Stimulated activated CD4-positive, alpha-beta T cell treated with anti-CD3 and anti-CD28 coated beads, TNF-alpha, amount 100 ng/mL, for 1 hour (primary cell): ENCODE measurements at regions not wholly inside any gene's neighbourhood (a gene's known extent, or its start where the extent isn't known, plus 50 kb on each side); places are given as distances from the start of the nearest gene placed in this dataset.

Experiments
- DNase-seq, 3 donors: peaks; one replicate each; pipeline ENCODE4 v3.0.0-alpha.2; 2020; ENCODE audit warnings: low read depth in 3 of 3, low spot score in 1 of 3

DNA sequence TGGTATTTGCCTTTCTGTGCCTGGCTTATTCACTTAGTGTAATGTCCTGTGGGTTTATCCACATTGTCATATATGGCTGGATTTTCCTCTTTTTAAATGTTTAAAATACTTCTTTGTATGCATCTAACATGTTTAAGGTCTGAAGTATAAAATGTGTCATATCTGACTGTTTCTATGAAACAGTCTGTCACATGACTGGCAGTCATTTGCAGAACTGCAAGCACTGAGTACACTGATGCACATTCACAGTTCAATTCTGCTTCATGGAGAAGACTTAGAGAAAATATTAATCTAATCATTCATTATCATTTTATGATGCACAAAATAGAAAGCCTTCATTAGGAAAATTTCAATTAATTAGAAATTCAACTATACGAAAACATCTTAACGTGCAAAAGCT, 119.7 kb upstream of the PRSS58 start:
- no peak for DNase-seq

DNA sequence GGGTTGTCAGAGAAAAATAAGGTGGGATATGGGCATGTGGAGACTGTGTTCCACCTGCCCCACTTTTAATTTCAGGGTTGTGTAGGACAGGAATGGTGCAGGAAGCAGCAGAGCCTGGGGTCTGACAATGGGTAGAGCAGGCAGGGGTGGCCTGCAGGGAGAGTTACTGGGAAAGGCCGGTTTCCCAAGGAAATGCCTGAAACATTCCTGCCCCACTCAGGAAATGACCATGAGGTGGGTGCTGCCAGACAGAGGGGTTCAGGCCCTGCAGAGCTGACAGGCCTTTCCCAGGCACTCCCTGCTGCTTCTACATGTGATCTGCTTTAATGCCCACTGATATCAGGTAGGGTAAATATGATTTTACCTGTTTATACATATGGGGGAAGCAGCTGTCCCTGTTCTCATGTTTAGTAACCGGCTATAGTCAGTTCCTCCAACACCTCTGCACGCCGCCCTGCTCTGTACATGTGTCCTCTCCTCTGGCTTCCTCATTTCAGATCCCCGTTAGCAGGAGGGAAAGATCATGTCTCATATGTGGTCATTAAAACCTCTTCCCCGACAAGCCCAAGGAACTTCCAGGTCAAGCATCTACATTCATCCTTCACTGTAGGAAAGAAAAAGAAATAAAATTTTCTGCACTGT, 118.6 kb upstream of the PRSS58 start:
- no peak for DNase-seq

DNA sequence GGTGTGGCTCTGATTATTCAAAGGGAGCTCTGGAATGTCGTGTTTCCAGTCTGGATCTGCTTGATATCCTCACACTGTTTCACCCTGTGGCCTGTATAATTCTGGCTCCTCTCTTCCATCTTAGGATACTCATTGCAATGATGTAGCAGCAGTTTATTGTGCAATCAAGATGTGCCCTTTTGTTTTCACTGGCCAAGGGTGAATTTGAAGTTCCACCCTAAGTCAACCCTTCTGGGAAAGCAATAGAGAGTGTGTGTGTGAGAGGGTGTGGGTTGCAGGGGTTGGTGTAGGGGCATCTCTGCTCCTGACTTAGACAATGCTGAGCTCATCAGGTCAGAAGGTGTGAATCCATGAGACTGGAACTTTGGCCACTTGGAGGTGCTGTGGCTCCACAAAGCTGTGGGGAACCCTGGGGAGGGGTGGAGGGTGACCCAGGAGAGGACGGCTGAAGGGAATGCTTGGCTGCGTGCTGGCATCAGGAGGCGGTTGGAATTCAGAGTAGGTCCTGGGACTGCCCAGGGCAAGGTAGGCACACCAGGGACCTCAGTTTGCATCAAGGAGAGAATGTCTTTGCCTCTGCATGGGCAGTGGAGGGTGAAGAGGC, 118.0 kb upstream of the PRSS58 start:
- no peak for DNase-seq

DNA sequence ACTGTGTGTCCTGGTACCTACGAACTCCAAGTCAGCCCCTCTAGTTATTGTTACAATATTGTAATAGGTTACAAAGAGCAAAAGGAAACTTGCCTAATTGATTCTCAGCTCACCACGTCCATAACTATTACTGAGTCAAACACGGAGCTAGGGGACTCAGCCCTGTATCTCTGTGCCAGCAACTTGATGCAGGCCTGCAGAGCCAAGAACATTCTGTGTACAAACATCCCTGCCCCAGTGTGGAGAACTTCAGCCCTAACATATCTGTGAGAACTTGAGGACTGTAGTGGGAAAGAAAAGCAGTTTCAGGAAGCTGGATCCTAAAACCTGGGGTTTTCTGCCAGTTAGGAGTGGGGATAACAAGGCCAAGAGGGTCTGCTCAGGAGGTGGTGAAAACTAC, 114.9 kb upstream of the PRSS58 start:
- no peak for DNase-seq

DNA sequence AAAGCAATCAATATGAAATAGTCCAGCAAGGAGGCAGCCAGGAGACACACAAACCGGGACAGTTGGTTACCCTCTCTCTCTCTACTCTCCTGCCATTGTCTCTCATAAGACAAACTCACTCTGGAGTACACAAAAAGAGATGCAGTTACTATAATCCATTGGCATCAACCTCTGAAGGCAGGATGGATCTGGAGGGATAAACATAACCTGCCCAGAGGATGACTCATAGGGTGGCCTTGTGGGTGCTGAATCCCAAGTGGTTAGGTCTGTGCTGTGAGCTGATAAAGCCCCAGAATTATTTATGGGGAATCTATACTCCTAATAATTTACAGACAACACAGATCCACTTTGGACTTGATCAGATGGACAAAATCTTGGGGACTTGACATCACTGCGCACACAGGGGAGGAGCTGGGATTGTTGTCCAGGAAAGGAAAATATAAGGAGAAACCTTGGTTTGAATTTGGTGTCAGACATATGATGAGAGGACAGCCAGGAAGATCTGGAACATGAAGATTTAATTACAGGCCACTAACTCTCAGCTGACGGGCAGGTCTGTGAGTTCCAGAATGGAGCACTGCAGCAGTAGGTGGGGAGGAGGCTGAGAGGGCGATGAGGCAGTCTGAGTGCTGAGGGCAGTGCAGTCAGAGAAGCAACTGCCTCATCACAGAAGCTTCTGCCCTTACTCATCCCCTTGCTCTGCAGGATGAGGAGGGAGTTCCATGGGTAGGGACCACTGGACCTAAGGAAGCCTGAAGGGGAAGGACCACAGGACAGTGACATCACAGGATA, 113.9 kb upstream of the PRSS58 start:
- DNase-seq = no peak

DNA sequence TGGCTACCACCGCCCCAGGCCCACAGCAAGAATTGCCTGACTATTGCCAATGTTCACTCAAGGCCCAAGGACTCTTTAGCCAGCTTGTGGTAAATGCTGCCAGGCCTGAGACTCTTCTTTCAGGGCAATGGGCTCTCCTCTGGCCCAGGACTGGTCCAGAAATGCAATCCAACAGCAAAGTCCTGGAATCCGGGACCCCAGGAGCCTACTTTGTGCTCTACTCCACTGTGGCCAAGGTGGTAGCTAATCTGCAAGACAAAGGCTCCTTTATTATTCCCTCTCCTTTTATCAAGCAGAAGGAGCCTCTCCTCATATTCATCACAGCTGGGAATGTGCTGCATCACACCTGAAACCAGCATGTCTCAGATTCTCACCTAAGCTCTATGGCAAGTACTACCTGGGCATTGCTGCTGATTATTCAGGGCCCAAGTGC, 107.6 kb upstream of the PRSS58 start:
- DNase-seq = no peak

DNA sequence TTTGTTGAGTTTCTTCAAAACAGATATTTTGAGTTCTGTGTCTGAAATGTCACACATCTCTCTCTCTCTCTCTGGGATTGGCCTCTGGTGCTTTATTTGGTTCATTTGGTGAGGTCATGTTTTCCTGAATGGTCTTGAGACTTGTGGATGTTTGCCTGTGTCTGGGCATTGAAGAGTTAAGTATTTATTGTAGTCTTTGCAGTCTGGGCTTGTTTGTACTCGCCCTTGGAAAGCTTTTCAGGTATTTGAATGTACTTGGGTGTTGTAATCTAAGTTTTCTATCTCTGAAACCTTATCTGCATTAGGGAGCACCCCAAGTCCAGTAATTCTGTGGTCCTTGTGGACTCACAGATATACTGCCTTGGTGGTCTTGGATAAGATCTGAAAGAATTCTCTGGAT, 106.7 kb upstream of the PRSS58 start:
- no peak for DNase-seq

DNA sequence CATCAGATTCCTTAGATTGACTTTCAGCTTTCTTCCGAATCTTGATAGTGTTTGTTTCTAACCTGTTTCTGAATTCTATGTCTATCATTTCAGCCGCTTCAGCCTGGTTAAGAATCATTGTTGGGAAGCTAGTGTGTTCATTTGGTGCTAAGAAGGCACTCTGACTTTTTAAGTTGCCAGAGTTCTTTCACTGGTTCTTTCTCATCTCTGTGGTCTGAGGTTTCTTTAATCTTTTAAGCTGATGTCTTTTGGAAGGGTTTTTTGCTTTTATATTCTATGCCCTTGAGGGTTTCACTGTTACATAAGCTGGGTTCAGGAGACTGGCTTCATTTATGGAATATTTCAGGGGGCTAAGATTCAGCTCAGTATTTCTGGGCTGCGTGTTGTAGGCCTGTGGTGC, 104.5 kb upstream of the PRSS58 start:
- no peak for DNase-seq

DNA sequence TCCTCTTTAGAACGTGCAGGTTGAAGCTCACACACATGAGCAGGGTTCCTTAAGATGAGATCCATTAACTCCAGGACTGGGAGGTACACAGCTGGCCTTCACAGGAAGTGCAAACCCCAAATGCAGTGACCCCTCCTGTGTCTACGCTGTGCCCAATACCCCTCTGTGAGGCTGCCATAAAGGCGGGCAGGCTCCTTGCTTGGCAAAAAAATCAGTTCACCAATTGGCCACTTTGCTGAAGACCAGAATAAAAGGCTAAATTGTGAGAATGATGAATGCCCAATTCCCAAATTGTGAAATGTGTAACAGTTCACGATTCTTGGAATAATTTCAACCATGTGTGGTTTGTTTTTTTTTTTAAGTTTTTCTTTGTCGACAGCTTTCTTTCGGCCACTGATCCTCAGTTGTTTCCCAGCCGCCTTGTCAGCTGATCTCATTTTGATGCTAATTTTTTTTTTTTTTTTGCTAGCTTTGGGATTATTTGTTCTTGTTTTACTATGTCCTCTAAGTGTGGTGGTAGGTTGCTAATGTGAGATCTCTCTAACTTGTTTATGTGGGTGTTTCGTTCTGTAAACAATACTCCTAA, 101.9 kb upstream of the PRSS58 start:
- no peak for DNase-seq

DNA sequence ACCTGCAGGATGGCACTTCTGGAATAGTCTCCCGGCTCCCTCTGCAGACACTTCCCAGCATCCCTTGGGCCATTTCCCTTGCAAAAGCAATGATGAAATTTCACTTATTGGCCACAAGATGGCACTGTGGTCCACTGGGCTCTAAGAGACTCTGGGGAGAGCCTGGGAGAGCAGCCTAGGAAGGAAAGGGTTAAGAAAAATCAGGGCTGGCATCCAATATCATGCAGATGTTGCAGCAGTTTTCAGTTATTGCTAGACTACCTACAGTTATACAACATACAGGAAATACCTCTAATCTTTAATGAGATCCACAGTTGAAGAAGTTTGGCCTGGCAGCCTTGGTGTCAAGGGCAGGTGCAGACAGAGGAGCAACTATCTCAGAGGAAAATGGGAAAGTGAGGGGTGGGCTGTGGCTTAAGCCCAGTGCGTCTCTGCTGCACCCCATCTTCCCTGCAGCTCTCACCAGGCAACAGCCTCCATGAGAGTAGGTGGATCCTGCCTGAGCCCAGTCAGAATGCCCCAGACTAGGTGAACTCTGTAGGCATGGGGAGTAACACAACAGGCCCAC, 100.2 kb upstream of the PRSS58 start:
- no peak for DNase-seq

DNA sequence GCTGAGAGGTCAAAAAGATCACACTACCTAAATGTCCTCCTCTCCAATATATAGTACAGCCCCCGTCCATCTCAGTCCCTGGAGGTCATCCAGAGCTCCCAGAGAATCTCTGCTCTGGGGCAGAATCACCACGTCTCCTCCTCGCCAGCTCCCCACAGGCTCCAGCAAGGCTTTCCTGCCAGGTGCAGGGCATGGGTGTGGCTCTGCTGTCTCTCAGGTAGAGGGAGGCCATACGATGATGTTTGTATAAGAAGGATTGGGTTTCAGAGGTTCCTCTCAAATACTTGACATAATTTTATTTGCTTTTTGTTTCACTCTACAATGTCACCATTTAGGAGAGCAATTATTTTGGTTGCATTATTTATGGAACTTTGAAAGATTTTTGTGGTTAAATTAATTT, 98.3 kb upstream of the PRSS58 start:
- no peak for DNase-seq

DNA sequence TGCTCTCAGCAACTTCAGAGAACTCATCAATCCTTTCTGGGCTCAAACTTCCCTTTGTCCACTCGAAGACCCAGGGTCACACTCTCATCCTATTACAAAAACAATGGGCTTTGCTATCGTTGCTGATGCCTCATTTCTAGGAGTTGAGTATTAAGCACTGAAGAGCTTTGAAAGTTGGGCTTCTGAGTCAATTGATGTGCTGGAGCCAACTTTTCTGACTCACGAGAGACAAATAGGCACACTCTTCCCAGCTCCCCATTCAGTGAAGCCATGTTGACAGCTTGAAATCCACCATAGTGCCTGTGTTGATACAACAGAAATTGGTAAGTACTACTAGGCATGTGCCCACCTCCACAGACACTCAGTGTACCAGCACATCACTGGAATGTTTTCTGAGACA, 97.5 kb upstream of the PRSS58 start:
- DNase-seq = no peak

DNA sequence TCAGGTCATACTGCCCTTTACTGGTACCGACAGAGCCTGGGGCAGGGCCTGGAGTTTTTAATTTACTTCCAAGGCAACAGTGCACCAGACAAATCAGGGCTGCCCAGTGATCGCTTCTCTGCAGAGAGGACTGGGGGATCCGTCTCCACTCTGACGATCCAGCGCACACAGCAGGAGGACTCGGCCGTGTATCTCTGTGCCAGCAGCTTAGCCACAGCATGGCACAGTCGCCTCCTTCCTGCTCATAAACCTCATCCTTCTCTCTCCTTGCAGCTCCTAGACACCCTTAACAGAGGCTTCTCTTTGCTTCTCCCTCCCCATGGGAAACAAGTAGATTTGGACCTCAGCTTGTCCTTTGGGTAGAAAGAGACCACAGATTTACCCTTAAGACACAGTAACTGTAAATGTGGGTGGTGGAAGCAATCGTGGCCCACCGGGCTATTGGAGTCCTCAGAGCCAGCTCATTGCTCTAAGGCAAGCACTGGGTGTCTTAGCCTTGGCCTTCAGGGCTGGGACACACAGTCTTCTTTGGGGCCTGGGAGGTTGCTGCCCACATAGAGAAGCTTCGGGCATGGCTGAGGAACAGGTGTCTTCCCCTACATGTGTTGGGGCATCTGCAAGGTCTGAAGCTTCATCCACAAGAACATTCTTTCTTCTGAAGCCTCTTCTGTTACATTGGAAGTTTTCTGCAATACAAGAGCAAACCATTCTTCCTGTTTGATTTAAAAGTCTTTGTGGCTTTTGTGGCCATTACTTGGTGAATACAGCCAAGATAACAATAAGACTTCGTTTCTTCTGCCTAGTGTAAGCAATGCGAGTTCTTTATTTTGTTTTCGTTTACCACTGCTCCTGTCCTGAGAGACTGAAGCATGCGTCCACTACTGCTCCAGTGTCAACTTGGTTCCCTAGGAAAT, 95.5 kb upstream of the PRSS58 start:
- DNase-seq = no peak

DNA sequence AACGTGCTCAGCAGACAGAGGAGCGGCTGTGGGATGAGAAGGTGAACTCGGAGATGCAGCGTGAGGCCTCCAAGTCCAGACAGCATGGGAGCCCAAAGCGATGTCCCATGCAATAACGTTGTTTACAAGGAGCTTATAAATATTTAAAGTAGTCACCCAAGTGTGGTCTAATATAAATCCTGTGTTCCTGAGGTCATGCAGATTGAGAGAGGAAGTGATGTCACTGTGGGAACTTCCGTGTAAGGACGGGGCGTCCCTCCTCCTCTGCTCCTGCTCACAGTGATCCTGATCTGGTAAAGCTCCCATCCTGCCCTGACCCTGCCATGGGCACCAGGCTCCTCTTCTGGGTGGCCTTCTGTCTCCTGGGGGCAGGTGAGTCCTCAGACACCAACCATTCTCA, 94.7 kb upstream of the PRSS58 start:
- DNase-seq = no peak

DNA sequence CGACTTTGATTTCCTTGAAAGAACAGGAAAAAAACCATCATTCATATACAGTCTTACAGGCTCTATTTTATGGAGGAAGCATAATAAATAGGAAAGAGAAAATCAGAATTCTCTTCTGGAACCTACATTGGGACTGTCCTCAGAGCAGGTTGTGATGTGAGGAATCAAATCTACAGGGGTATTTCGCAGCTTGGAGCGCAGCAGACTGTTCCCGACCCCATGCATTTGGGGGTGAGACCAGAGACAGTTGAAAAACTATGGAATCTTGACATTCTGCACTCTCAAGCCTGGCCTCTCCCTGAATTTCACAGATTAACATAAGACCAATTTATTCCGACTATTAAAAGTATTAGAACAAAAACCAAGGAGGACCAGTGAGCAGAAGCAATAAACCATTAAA, 93.3 kb upstream of the PRSS58 start:
- no peak for DNase-seq

DNA sequence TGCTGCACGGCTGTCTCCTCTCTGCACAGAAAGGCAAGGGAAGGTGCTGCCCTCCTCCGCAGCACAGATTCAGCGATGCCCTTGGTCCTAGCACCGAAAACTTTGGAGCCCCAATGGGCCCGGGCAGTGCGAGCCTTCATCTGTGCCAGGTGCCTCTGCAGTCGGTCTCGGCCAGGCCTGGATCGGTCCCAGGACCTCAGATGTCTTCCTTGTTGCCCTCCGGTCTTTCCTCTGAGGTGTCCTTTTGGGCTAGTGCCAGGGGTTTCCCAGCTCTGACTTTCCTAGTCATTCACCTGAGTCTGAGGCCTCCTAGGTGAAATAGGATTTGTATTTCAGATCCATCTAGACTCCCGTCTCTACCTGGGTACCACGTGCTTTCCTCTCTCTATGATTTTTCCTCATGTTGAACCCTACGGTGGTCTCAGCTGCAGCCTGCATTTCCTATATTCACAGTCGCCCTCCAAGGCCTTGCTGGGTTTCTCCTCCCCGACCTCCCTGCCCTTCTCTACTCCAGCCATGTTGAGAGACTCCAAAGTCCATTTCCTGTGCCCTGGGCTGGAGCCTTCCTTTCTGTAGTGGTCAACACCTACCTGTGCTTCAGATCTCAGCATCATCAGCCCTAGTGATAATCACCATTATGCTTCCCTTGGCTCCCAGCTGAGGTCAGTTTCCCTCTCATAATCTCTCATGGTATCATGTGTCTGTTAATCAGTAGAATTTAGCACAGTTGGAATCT, 92.0 kb upstream of the PRSS58 start:
- DNase-seq = no peak

DNA sequence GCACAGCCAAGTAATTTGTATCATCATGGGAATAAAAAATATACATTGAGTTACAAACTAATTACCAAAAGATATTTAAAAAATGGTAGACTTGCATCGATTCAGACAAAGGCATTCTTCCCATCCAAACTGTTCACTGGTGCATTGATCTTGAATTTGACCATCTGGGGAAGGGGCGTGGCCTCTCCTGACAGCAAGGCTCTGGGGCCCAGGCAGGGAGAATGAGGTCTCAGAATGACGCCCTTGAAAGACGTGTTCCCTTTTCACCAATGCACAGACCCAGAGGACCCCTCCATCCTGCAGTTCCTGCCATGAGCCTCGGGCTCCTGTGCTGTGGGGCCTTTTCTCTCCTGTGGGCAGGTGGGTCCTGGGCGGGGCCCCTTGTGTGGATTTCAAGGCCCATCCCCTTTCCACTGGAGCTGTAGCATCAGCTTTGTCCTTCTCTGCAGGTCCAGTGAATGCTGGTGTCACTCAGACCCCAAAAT, 91.1 kb upstream of the PRSS58 start:
- no peak for DNase-seq

DNA sequence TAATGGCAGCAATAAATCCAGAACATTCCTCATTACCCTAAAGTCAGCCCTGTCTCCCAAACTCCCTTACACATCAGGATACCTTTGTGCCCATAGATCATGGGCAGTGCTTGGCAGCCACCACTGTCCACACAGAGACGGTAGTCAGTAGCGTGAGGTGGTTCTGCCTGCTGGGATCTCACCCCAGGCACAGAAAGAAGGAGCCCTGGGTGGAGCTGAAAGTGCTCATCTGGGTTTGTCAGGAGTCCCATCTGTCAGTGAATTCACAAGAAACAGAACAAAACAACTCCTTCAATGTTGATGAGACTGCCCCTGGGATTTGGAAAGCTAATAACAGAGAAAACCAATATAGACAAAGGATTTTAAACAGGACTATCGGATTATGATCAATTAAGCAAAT, 90.2 kb upstream of the PRSS58 start:
- DNase-seq = no peak

DNA sequence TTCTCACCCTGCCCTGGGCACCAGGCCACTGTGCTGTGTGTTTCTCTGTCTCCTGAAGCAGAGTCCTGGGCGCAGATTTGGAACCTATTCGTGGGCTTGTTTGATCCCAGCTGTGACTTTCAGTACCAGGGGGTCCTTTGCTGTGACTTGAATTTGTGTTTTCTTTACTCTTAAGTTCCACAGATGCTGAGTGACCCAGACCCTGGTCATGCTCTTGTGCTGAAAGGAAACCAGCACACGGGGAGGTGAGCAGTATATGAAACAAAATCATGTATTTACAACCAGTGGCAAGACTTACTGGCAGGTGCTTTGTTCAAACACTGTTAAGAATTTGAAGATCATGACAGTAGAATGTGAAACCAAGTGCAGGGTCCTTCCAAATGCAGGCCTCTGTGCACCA, 89.2 kb upstream of the PRSS58 start:
- DNase-seq = no peak

DNA sequence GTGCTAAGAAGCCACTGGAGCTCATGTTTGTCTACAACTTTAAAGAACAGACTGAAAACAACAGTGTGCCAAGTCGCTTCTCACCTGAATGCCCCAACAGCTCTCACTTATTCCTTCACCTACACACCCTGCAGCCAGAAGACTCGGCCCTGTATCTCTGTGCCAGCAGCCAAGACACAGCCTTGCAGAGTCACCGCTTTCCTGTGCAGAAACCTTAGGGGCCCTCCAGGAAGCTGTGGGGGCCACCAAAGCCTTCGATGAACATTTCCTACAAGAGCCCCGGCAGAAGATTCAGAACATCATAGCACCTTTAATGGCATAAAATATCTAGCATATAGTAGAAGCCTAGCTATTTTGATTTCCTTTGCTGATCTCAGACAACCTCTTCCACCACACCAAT, 88.0 kb upstream of the PRSS58 start:
- DNase-seq = no peak
